H1 (cell line): ENCODE measurements at regions not wholly inside any gene's neighbourhood (a gene's known extent, or its start where the extent isn't known, plus 50 kb on each side); places are given as distances from the start of the nearest gene placed in this dataset.

ENCODE experiments used
- JUND ChIP-seq: IDR thresholded peaks from 2 replicates; pipeline ENCODE4 v1.6.1; 2011; ENCODE audit warnings: mild to moderate bottlenecking, improper control_type of control experiment, low read length
- POLR2A ChIP-seq, 2 experiments: IDR thresholded peaks; 1 replicate in 1 of 2; 2 replicates in 1 of 2; pipeline ENCODE4 v1.6.1; 2011; ENCODE audit warnings: low read depth in 2 of 2, low read length in 2 of 2, mild to moderate bottlenecking in 2 of 2; ENCODE audit errors: control extremely low read depth in 1 of 2
- POLR2AphosphoS5 ChIP-seq: IDR thresholded peaks from 2 replicates; pipeline ENCODE4 v1.6.1; 2011; ENCODE audit warnings: low read depth, low read length
- TCF12 ChIP-seq: IDR thresholded peaks from 2 replicates; pipeline ENCODE4 v1.6.1; 2011; ENCODE audit warnings: low read depth, mild to moderate bottlenecking, low read length

- TF ChIP-seq POLR2A (IDR thresholded peaks at IDR 0.05; ENCODE audit: control extremely low read depth in 1 of 2, low read depth in 2 of 2, low read length in 2 of 2) (no peak), POLR2AphosphoS5 (no peak), JUND (no peak), TCF12 (no peak)
These were observed 319.7 kb upstream of the ARGLU1 start (continued) for GRCh38 chr13:106887686-106888085.
